ENCODE measurements at regions not wholly inside any gene's neighbourhood (a gene's known extent, or its start where the extent isn't known, plus 50 kb on each side); places are given as distances from the start of the nearest gene placed in this dataset.
"Not testable (repeated sequence)": the region's sequence is repeated elsewhere in the genome, so short reads cannot be mapped to it uniquely, and the experiment has no call there.

GRCh38 chr14:43755707-43756106, 751.4 kb downstream of the FSCB start:
- Histone ChIP-seq H3K9me3 (replicated peaks; ENCODE audit: low read length) (no peaks in the 10 kb centered on the region), H3K4me2 (ENCODE audit: low read length) (no peak overlapping the region), H3K4me1 (ENCODE audit: control insufficient read depth, insufficient read depth, low read length) (no peaks in the 10 kb centered on the region), H3K9ac (ENCODE audit: low read depth, low read length) (no peak overlapping the region), H3K4me3 (ENCODE audit: low read length) (no peak overlapping the region), H3K27me3 (ENCODE audit: control insufficient read depth, insufficient read depth, low read length) (no peaks in the 10 kb centered on the region), H3K36me3 (ENCODE audit: insufficient read depth, low read length) (no peaks in the 10 kb centered on the region)

GRCh38 chr14:43754838-43755237, 752.2 kb downstream of the FSCB start:
- H3K27me3 ChIP-seq (ENCODE audit: control insufficient read depth, insufficient read depth, low read length), result no peaks in the 10 kb centered on the region
- H3K4me3 ChIP-seq (ENCODE audit: low read length), result no peak overlapping the region
- no peak overlapping the region for H3K9ac ChIP-seq (ENCODE audit: low read depth, low read length)
- H3K4me2 ChIP-seq (ENCODE audit: low read length), result no peak overlapping the region
- H3K4me1 ChIP-seq (ENCODE audit: control insufficient read depth, insufficient read depth, low read length), result no peaks in the 10 kb centered on the region
- H3K36me3 ChIP-seq (ENCODE audit: insufficient read depth, low read length), result no peaks in the 10 kb centered on the region
- no peaks in the 10 kb centered on the region for H3K9me3 ChIP-seq (replicated peaks; ENCODE audit: low read length)

GRCh38 chr14:43745746-43746145, 761.3 kb downstream of the FSCB start:
- Histone ChIP-seq H3K4me2 (ENCODE audit: low read length) (no peak overlapping the region), H3K4me1 (ENCODE audit: control insufficient read depth, insufficient read depth, low read length) (no peaks in the 10 kb centered on the region), H3K4me3 (ENCODE audit: low read length) (no peak overlapping the region), H3K27me3 (ENCODE audit: control insufficient read depth, insufficient read depth, low read length) (no peaks in the 10 kb centered on the region), H3K9ac (ENCODE audit: low read depth, low read length) (no peak overlapping the region), H3K36me3 (ENCODE audit: insufficient read depth, low read length) (no peaks in the 10 kb centered on the region), H3K9me3 (replicated peaks; ENCODE audit: low read length) (peaks cover 3% of the 10 kb centered on the region)

GRCh38 chr14:43735932-43736331, 771.2 kb downstream of the FSCB start:
- no peaks in the 10 kb centered on the region for H3K9me3 ChIP-seq (replicated peaks; ENCODE audit: low read length)
- no peak overlapping the region for H3K4me2 ChIP-seq (ENCODE audit: low read length)

GRCh38 chr14:43729143-43729542, 777.9 kb downstream of the FSCB start:
- no peaks in the 10 kb centered on the region for H3K4me1 ChIP-seq (ENCODE audit: control insufficient read depth, insufficient read depth, low read length)
- H3K36me3 ChIP-seq (ENCODE audit: insufficient read depth, low read length), result no peaks in the 10 kb centered on the region
- H3K9me3 ChIP-seq (replicated peaks; ENCODE audit: low read length), result no peaks in the 10 kb centered on the region
- no peak overlapping the region for H3K9ac ChIP-seq (ENCODE audit: low read depth, low read length)
- no peak overlapping the region for H3K4me3 ChIP-seq (ENCODE audit: low read length)
- no peaks in the 10 kb centered on the region for H3K27me3 ChIP-seq (ENCODE audit: control insufficient read depth, insufficient read depth, low read length)
- no peak overlapping the region for H3K4me2 ChIP-seq (ENCODE audit: low read length)

More at GRCh38 chr14:43735932-43736331, 771.2 kb downstream of the FSCB start:
- Histone ChIP-seq H3K4me3 (ENCODE audit: low read length) (no peak overlapping the region), H3K4me1 (ENCODE audit: control insufficient read depth, insufficient read depth, low read length) (no peaks in the 10 kb centered on the region), H3K36me3 (ENCODE audit: insufficient read depth, low read length) (no peaks in the 10 kb centered on the region), H3K9ac (ENCODE audit: low read depth, low read length) (no peak overlapping the region), H3K27me3 (ENCODE audit: control insufficient read depth, insufficient read depth, low read length) (no peaks in the 10 kb centered on the region)

GRCh38 chr14:43706900-43707299, 800.2 kb downstream of the FSCB start:
- no peak overlapping the region for H3K4me3 ChIP-seq (ENCODE audit: low read length)
- H3K4me2 ChIP-seq (ENCODE audit: low read length), result no peak overlapping the region
- no peak overlapping the region for H3K9ac ChIP-seq (ENCODE audit: low read depth, low read length)
- H3K9me3 ChIP-seq (replicated peaks; ENCODE audit: low read length), result no peaks in the 10 kb centered on the region
- no peaks in the 10 kb centered on the region for H3K4me1 ChIP-seq (ENCODE audit: control insufficient read depth, insufficient read depth, low read length)
- H3K36me3 ChIP-seq (ENCODE audit: insufficient read depth, low read length), result no peaks in the 10 kb centered on the region
- H3K27me3 ChIP-seq (ENCODE audit: control insufficient read depth, insufficient read depth, low read length), result no peaks in the 10 kb centered on the region

GRCh38 chr14:43698561-43699284, 808.4 kb downstream of the FSCB start:
- H3K27me3 ChIP-seq (ENCODE audit: control insufficient read depth, insufficient read depth, low read length); H3K4me1 ChIP-seq (ENCODE audit: control insufficient read depth, insufficient read depth, low read length); H3K9ac ChIP-seq (ENCODE audit: low read depth, low read length); H3K9me3 ChIP-seq (replicated peaks; ENCODE audit: low read length); H3K4me2 ChIP-seq (ENCODE audit: low read length); H3K36me3 ChIP-seq (ENCODE audit: insufficient read depth, low read length); H3K4me3 ChIP-seq (ENCODE audit: low read length): not testable (repeated sequence)

GRCh38 chr14:43697003-43697402, 810.1 kb downstream of the FSCB start:
- no peak overlapping the region for H3K9ac ChIP-seq (ENCODE audit: low read depth, low read length)
- no peak overlapping the region for H3K4me2 ChIP-seq (ENCODE audit: low read length)
- H3K27me3 ChIP-seq (ENCODE audit: control insufficient read depth, insufficient read depth, low read length), result no peaks in the 10 kb centered on the region
- H3K9me3 ChIP-seq (replicated peaks; ENCODE audit: low read length), result peaks cover 5% of the 10 kb centered on the region
- H3K36me3 ChIP-seq (ENCODE audit: insufficient read depth, low read length), result no peaks in the 10 kb centered on the region
- H3K4me1 ChIP-seq (ENCODE audit: control insufficient read depth, insufficient read depth, low read length), result no peaks in the 10 kb centered on the region
- no peak overlapping the region for H3K4me3 ChIP-seq (ENCODE audit: low read length)

GRCh38 chr14:43692706-43693105, 814.4 kb downstream of the FSCB start:
- no peaks in the 10 kb centered on the region for H3K27me3 ChIP-seq (ENCODE audit: control insufficient read depth, insufficient read depth, low read length)
- no peaks in the 10 kb centered on the region for H3K36me3 ChIP-seq (ENCODE audit: insufficient read depth, low read length)
- no peak overlapping the region for H3K4me2 ChIP-seq (ENCODE audit: low read length)
- H3K4me1 ChIP-seq (ENCODE audit: control insufficient read depth, insufficient read depth, low read length), result no peaks in the 10 kb centered on the region
- H3K9ac ChIP-seq (ENCODE audit: low read depth, low read length), result no peak overlapping the region
- H3K4me3 ChIP-seq (ENCODE audit: low read length), result no peak overlapping the region
- peaks cover 8% of the 10 kb centered on the region for H3K9me3 ChIP-seq (replicated peaks; ENCODE audit: low read length)

GRCh38 chr14:43687921-43688320, 819.2 kb downstream of the FSCB start:
- Histone ChIP-seq H3K4me1 (ENCODE audit: control insufficient read depth, insufficient read depth, low read length) (no peaks in the 10 kb centered on the region), H3K9ac (ENCODE audit: low read depth, low read length) (no peak overlapping the region), H3K36me3 (ENCODE audit: insufficient read depth, low read length) (no peaks in the 10 kb centered on the region), H3K27me3 (ENCODE audit: control insufficient read depth, insufficient read depth, low read length) (no peaks in the 10 kb centered on the region), H3K9me3 (replicated peaks; ENCODE audit: low read length) (peaks cover 6% of the 10 kb centered on the region), H3K4me2 (ENCODE audit: low read length) (no peak overlapping the region), H3K4me3 (ENCODE audit: low read length) (no peak overlapping the region)

GRCh38 chr14:43677581-43677980, 829.5 kb downstream of the FSCB start:
- Histone ChIP-seq H3K4me2 (ENCODE audit: low read length) (no peak overlapping the region), H3K9ac (ENCODE audit: low read depth, low read length) (no peak overlapping the region), H3K27me3 (ENCODE audit: control insufficient read depth, insufficient read depth, low read length) (no peaks in the 10 kb centered on the region), H3K4me1 (ENCODE audit: control insufficient read depth, insufficient read depth, low read length) (no peaks in the 10 kb centered on the region), H3K36me3 (ENCODE audit: insufficient read depth, low read length) (no peaks in the 10 kb centered on the region), H3K9me3 (replicated peaks; ENCODE audit: low read length) (peaks cover 2% of the 10 kb centered on the region), H3K4me3 (ENCODE audit: low read length) (no peak overlapping the region)

- Histone ChIP-seq H3K4me1 (ENCODE audit: control insufficient read depth, insufficient read depth, low read length) (no peaks in the 10 kb centered on the region), H3K9me3 (replicated peaks; ENCODE audit: low read length) (peaks cover 5% of the 10 kb centered on the region), H3K4me3 (ENCODE audit: low read length) (no peak overlapping the region), H3K36me3 (ENCODE audit: insufficient read depth, low read length) (no peaks in the 10 kb centered on the region), H3K27me3 (ENCODE audit: control insufficient read depth, insufficient read depth, low read length) (no peaks in the 10 kb centered on the region), H3K4me2 (ENCODE audit: low read length) (no peak overlapping the region), H3K9ac (ENCODE audit: low read depth, low read length) (no peak overlapping the region)
These were observed 832.8 kb downstream of the FSCB start for GRCh38 chr14:43674273-43674672.
